Type B pancreatic cell (in vitro differentiated cells): ENCODE measurements at regions not wholly inside any gene's neighbourhood (a gene's known extent, or its start where the extent isn't known, plus 50 kb on each side); places are given as distances from the start of the nearest gene placed in this dataset.

Experiments
- DNase-seq: peaks from one replicate; pipeline ENCODE4 v3.0.0; 2021; ENCODE audit warnings: mixed read lengths; ENCODE audit not compliant: unreplicated experiment; ENCODE audit errors: extremely low spot score
- H3K27ac Mint-ChIP-seq: 2 replicates; pipeline ENCODE4 v1.8.0; 2021; ENCODE audit warnings: mild to moderate bottlenecking, mixed read lengths
- H3K27me3 Mint-ChIP-seq: 2 replicates; pipeline ENCODE4 v1.8.0; 2021; ENCODE audit warnings: mixed read lengths
- H3K36me3 Mint-ChIP-seq: 2 replicates; pipeline ENCODE4 v1.8.0; 2021; ENCODE audit warnings: mixed read lengths
- H3K4me1 Mint-ChIP-seq: one replicate; pipeline ENCODE4 v1.8.0; 2021; ENCODE audit warnings: mixed read lengths; ENCODE audit not compliant: unreplicated experiment
- H3K4me3 Mint-ChIP-seq: 2 replicates; pipeline ENCODE4 v1.8.0; 2021; ENCODE audit warnings: mild to moderate bottlenecking, mixed read lengths
- H3K9me3 Mint-ChIP-seq: 2 replicates; pipeline ENCODE4 v1.8.0; 2021; ENCODE audit warnings: mixed read lengths
- CTCF ChIP-seq: fragments of 200-600 bp; sonication (generic); conservative IDR thresholded peaks from 2 replicates; pipeline ENCODE4 v1.5.0; 2021; ENCODE audit warnings: antibody characterized with exemption, mild to moderate bottlenecking

GRCh38 chr11:98185245-98185644, 835.5 kb upstream of the CNTN5 start:
- H3K27ac Mint-ChIP-seq: no peak overlapping the region
- TF ChIP-seq CTCF: no peak
- DNase-seq: no peak
- no peaks in the 10 kb centered on the region for H3K27me3 Mint-ChIP-seq
- no peaks in the 10 kb centered on the region for H3K9me3 Mint-ChIP-seq
- no peaks in the 10 kb centered on the region for H3K36me3 Mint-ChIP-seq
- H3K4me1 Mint-ChIP-seq: peaks cover 6% of the 10 kb centered on the region
- no peak overlapping the region for H3K4me3 Mint-ChIP-seq

DNA sequence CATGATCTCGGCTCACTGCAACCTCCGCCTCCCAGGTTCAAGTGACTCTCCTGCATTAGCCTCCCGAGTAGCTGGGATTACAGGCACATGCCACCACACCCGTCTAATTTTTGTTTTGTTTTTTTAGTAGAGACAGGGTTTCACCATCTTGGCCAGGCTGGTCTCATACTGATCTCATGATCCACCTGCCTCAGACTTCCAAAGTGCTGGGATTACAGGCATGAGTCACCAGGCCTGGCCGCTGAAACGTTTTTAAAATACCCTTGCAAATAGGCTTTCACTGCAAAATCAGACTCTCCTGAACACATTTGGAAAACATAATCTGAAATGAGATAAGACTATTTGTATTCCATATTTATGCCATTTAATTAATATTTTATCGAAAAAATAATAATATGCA, 826.1 kb upstream of the CNTN5 start:
- Mint-ChIP-seq H3K4me3 (no peak overlapping the region), H3K9me3 (no peaks in the 10 kb centered on the region), H3K27me3 (no peaks in the 10 kb centered on the region), H3K4me1 (no peaks in the 10 kb centered on the region), H3K27ac (no peak overlapping the region), H3K36me3 (no peaks in the 10 kb centered on the region)
- no peak for TF ChIP-seq CTCF
- no peak for DNase-seq

DNA sequence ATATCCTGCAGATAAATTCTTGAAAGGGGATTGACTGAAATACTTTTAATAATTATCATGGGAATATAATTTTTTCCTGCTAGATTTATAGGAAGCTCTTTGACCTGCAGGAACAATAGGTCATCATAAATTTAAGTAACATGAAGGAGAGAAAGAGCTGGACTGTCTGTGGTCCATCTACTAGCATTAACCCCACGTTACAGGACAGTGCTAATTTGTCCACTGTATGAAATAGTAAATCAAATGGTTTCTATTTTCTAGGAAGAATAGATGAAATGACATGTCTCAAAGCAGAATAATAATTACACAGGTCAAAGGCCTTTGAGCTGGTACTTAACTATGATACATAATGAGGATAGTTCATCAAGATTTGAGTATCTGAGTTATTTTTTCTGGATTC, 825.4 kb upstream of the CNTN5 start:
- Mint-ChIP-seq H3K4me1 (no peaks in the 10 kb centered on the region), H3K36me3 (no peaks in the 10 kb centered on the region), H3K9me3 (no peaks in the 10 kb centered on the region), H3K27ac (no peak overlapping the region), H3K4me3 (no peak overlapping the region), H3K27me3 (no peaks in the 10 kb centered on the region)
- no peak for TF ChIP-seq CTCF
- DNase-seq: no peak

DNA sequence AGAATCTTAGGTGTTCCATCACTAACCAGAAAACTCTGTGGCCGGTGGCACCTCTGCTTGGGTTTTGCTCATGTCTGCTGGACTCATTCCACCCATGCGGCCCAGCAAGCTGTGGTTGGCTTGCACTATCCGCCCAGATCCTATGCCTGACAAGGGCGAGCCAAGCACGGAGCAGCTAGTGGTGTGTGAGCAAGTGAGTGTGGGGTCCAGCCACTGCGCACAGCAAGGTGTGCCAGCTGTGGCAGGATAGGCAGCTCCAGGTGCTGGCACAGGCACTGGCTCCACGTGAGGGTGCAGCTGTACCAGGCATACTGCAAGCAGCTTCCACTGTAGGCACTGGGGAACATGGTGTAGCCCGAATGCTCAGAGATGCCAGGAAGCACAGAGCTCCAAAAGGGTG, 813.7 kb upstream of the CNTN5 start:
- Mint-ChIP-seq H3K36me3 (no peaks in the 10 kb centered on the region), H3K27me3 (no peaks in the 10 kb centered on the region), H3K4me3 (no peak overlapping the region), H3K4me1 (no peaks in the 10 kb centered on the region), H3K9me3 (no peaks in the 10 kb centered on the region), H3K27ac (no peak overlapping the region)
- no peak for TF ChIP-seq CTCF
- no peak for DNase-seq

- Mint-ChIP-seq H3K27ac (no peak overlapping the region), H3K9me3 (no peaks in the 10 kb centered on the region), H3K36me3 (no peaks in the 10 kb centered on the region), H3K4me3 (no peak overlapping the region), H3K4me1 (no peaks in the 10 kb centered on the region), H3K27me3 (no peaks in the 10 kb centered on the region)
- no peak for TF ChIP-seq CTCF
- no peak for DNase-seq
Observed at GRCh38 chr11:98227278-98227677, 793.5 kb upstream of the CNTN5 start.

DNA sequence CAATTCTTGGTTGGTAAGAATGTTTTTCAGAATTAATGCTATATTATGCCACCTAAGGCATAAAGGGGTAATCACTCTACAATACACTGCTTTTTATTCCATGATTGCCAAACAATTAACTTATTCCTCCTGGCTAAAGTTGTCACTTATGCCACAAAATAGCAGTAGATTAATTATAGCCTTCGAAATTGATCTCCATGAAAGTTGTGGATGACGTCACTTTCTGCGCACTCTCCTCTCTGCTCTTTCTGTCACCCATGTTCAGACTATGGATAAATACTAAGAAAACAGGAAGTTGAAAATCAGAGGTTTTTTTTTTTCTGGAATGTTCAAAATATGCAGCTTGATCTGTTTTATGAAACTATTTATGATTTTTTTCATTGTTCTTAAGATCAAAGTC, 790.1 kb upstream of the CNTN5 start:
- H3K9me3 Mint-ChIP-seq: no peaks in the 10 kb centered on the region
- no peak overlapping the region for H3K27ac Mint-ChIP-seq
- H3K4me3 Mint-ChIP-seq: no peak overlapping the region
- H3K36me3 Mint-ChIP-seq: no peaks in the 10 kb centered on the region
- H3K27me3 Mint-ChIP-seq: no peaks in the 10 kb centered on the region
- TF ChIP-seq CTCF: no peak
- DNase-seq: no peak
- no peaks in the 10 kb centered on the region for H3K4me1 Mint-ChIP-seq
